Testis (tissue), 2 donors: ENCODE measurements at regions not wholly inside any gene's neighbourhood (a gene's known extent, or its start where the extent isn't known, plus 50 kb on each side); places are given as distances from the start of the nearest gene placed in this dataset.

Source experiments
- DNase-seq: peaks from one replicate; pipeline ENCODE4 v3.0.0-alpha.2; 2019
- H3K27ac ChIP-seq, 2 donors: fragments of 200-600 bp; sonication (generic); one replicate each; pipeline ENCODE4 v1.5.1; 2019
- H3K27me3 ChIP-seq: fragments of 200-600 bp; sonication (generic); one replicate; pipeline ENCODE4 v1.5.1; 2019
- H3K36me3 ChIP-seq: fragments of 200-600 bp; sonication (generic); one replicate; pipeline ENCODE4 v1.5.1; 2017; ENCODE audit warnings: low read depth; ENCODE audit errors: missing control alignments
- H3K4me1 ChIP-seq: fragments of 200-600 bp; sonication (generic); one replicate; pipeline ENCODE4 v1.5.1; 2019
- H3K4me3 ChIP-seq, 2 donors: fragments of 200-600 bp; sonication (generic); one replicate each; pipeline ENCODE4 v1.5.1; 2017 to 2019
- H3K9me3 ChIP-seq: fragments of 200-600 bp; sonication (generic); one replicate; pipeline ENCODE4 v1.5.1; 2017
- CTCF ChIP-seq, 3 experiments: fragments of 450-650 bp in 2 of 3; fragments of 200-600 bp in 1 of 3; sonication (generic) in 1 of 3; IDR thresholded peaks; one replicate each; pipeline ENCODE4 v1.5.1; 2016 to 2019; ENCODE audit warnings: antibody characterized with exemption in 3 of 3, mild to moderate bottlenecking in 2 of 3, moderate library complexity in 1 of 3
- POLR2A ChIP-seq: fragments of 450-650 bp; IDR thresholded peaks from one replicate; pipeline ENCODE4 v1.6.1; 2017; ENCODE audit warnings: antibody characterized with exemption, mild to moderate bottlenecking, moderate library complexity
- WGBS, 2 donors: methylation state at CpG; one replicate each; pipeline ENCODE4 v1.1.5; 2018; 5-methylcytosine and 5-hydroxymethylcytosine counted together
- intact Hi-C: fragments of 100-400 bp; cut with DNase I; formaldehyde crosslinking; loops from one replicate; pipeline ENCODE4 v1.15.1; 2023; ENCODE audit warnings: low total_unique reads

- Histone ChIP-seq H3K27ac (no peak overlapping the region), H3K36me3 (no peaks in the 10 kb centered on the region), H3K9me3 (no peaks in the 10 kb centered on the region), H3K4me1 (no peaks in the 10 kb centered on the region), H3K27me3 (no peaks in the 10 kb centered on the region), H3K4me3 (no peak overlapping the region)
- DNase-seq, result no peak
- TF ChIP-seq CTCF (IDR thresholded peaks at IDR 0.05) (no peak), POLR2A (no peak)
- intact Hi-C loops, result no loop called here
Observed at GRCh38 chr3:162996368-162996767, 1499.8 kb downstream of the OTOL1 start.

- no peaks in the 10 kb centered on the region for H3K9me3 ChIP-seq
- no peaks in the 10 kb centered on the region for H3K27me3 ChIP-seq
- H3K36me3 ChIP-seq, result no peaks in the 10 kb centered on the region
- no peak overlapping the region for H3K27ac ChIP-seq
- intact Hi-C loops, result no loop called here
- TF ChIP-seq POLR2A (no peak), CTCF (IDR thresholded peaks at IDR 0.05) (no peak)
- no peak overlapping the region for H3K4me3 ChIP-seq
- no peak for DNase-seq
- no peaks in the 10 kb centered on the region for H3K4me1 ChIP-seq
Observed at GRCh38 chr3:162998205-162998604, 1501.6 kb downstream of the OTOL1 start.

DNA sequence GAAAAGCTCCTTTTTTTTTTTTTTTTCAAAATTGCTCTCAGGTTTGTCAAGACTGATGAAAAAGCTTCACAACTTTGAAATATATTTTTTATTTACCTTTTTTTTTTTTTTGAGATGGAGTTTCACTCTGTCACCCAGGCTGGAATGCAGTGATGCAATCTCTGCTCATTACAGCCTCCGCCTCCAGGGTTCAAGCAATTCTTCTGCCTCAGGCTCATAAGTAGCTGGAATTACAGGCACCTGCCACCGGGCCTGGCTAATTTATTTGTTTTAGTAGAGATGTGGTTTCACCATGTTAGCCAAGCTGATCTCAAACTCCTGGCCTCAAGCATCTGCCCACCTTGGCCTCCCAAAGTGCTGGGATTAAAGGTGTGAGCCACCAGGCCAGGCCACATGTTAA, 1515.0 kb downstream of the OTOL1 start:
- Histone ChIP-seq H3K27me3 (no peaks in the 10 kb centered on the region), H3K4me3 (no peak overlapping the region), H3K36me3 (no peaks in the 10 kb centered on the region), H3K9me3 (no peaks in the 10 kb centered on the region), H3K4me1 (no peaks in the 10 kb centered on the region), H3K27ac (no peak overlapping the region)
- no peak for DNase-seq
- WGBS, 2 donors, result 64 to 92% methylated on average over 2 of the region's 2 CpGs
- intact Hi-C loops, result no loop called here
- TF ChIP-seq POLR2A, result no peak
- no peak for TF ChIP-seq CTCF (IDR thresholded peaks at IDR 0.05)

DNA sequence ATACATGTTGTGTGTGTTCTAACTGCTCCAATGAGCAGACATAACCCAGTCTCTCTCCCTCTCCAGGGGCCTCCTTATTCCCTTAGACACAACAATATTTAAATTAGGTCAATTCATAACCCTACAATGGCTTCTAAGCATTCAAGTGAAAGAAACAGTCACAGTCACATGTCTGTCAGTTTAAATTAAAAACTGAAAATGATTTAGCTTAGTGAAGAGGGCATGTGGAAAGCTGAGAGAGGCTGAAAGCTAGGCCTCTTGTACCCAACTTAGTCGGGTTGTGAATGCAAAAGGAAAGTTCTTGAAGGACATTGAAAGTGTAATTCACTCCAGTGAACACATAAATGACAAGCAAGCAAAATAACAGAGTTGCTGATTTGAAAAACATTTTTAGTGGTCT, 1519.6 kb downstream of the OTOL1 start:
- WGBS, 2 donors, result 78 to 85% methylated on average over 1 of the region's 1 CpG

More for the DNA sequence above, 1519.6 kb downstream of the OTOL1 start:
- H3K4me1 ChIP-seq, result no peaks in the 10 kb centered on the region
- intact Hi-C loops, result no loop called here
- H3K36me3 ChIP-seq, result no peaks in the 10 kb centered on the region
- TF ChIP-seq CTCF (IDR thresholded peaks at IDR 0.05) (no peak), POLR2A (no peak)
- H3K4me3 ChIP-seq, result no peak overlapping the region
- no peaks in the 10 kb centered on the region for H3K27me3 ChIP-seq
- H3K9me3 ChIP-seq, result no peaks in the 10 kb centered on the region
- DNase-seq, result no peak
- H3K27ac ChIP-seq, result no peak overlapping the region
